Heart right ventricle (tissue), 16 donors: ENCODE measurements at regions not wholly inside any gene's neighbourhood (a gene's known extent, or its start where the extent isn't known, plus 50 kb on each side); places are given as distances from the start of the nearest gene placed in this dataset.

Experiments
- ATAC-seq, 8 donors: fragments of 200-7000 bp; cut with Tn5 transposase; one replicate each; pipeline ENCODE4 v1.9.1; 2020; ENCODE audit warnings: mild to moderate bottlenecking in 8 of 8, moderate library complexity in 8 of 8, moderate number of reproducible peaks in 1 of 8
- DNase-seq, 2 donors: peaks; one replicate each; pipeline ENCODE4 v3.0.0-alpha.2; 2020
- H3K27ac ChIP-seq, 10 donors: fragments of 200-600 bp; sonication (generic) in 2 of 10; one replicate each; pipeline versions ENCODE4 v1.5.0 to v1.8.0; 2020 to 2022; ENCODE audit warnings: mild to moderate bottlenecking in 3 of 10
- H3K27me3 ChIP-seq, 7 donors: fragments of 200-600 bp; one replicate each; pipeline ENCODE4 v1.8.0; 2021 to 2022; ENCODE audit warnings: mild to moderate bottlenecking in 2 of 7
- H3K36me3 ChIP-seq, 9 donors: fragments of 200-600 bp; sonication (generic) in 1 of 9; one replicate each; pipeline versions ENCODE4 v1.5.0 to v1.8.0; 2020 to 2022; ENCODE audit warnings: mild to moderate bottlenecking in 2 of 9
- H3K4me1 ChIP-seq, 9 donors: fragments of 200-600 bp; sonication (generic) in 1 of 9; one replicate each; pipeline versions ENCODE4 v1.5.0 to v1.8.0; 2020 to 2022; ENCODE audit warnings: mild to moderate bottlenecking in 4 of 9
- H3K4me3 ChIP-seq, 10 donors: fragments of 200-600 bp; sonication (generic) in 2 of 10; one replicate each; pipeline versions ENCODE4 v1.5.0 to v1.8.0; 2020 to 2022; ENCODE audit warnings: mild to moderate bottlenecking in 7 of 10, moderate library complexity in 2 of 10
- H3K9me3 ChIP-seq, 11 donors: fragments of 200-600 bp in 10 of 11; sonication (generic) in 2 of 11; one replicate each; pipeline versions ENCODE4 v1.5.0 to v1.8.0; 2013 to 2022; ENCODE audit warnings: mild to moderate bottlenecking in 2 of 11, control low read depth in 1 of 11, moderate library complexity in 1 of 11
- WGBS, 2 donors: extraction: QIAGEN DNeasy Blood & Tissue Kit; methylation state at CpG; one replicate each; pipeline ENCODE4 v1.1.7; 2013; ENCODE audit warnings: inconsistent platforms in 1 of 2; 5-methylcytosine and 5-hydroxymethylcytosine counted together
- intact Hi-C, 10 donors: fragments of 100-400 bp; cut with DNase I; formaldehyde crosslinking; loops; one replicate each; pipeline versions ENCODE4 v1.11.1 to v1.14.2; 2022
- TF ChIP-seq, protein P1 (sequence below), 9 donors: fragments of 200-600 bp; sonication (generic) in 2 of 9; IDR thresholded peaks; one replicate each; pipeline versions ENCODE4 v1.5.0 to v1.8.0; 2021 to 2022; ENCODE audit warnings: antibody characterized with exemption in 9 of 9, mild to moderate bottlenecking in 5 of 9, moderate library complexity in 1 of 9
- donor health status: Arrhythmogenic right ventricular cardiomyopathy.
- donor health status: ischemic (EF 13 %, LVEDD 7.1; RV severe dilation, severe dysfunction).
- donor health status: healthy with polysubstance abuse.
- donor health status: DM: no; HTN: yes; CAD: no.
- donor health status: DM: no; HTN: no; CAD: no.
- donor health status: ischemic (EF 25% LVEDD 6.9; RV normal size, moderate dysfunction).
- donor health status: ischemic (EF 25% LVEDD 5.7; RV mildly dilated, moderate dysfunction).
- donor health status: healthy.
- donor health status: DM: yes; HTN: yes; CAD: no.
- donor health status: Ischemic cardiomyopathy.
- donor health status: ischemic (EF 35%, LVEDD 5.7; RV mildly dilated, moderate dysfunction).
- donor health status: nonischemic (EF 11% LVEDD 7.7; RV severe dilation, severe dysfunction).
- donor health status: DM: yes; HTN: yes; CAD: no.
- donor health status: PGD.
- donor health status: ischemic (EF 29% LVEDD 5.4; RV normal size, mild dysfunction).
- donor health status: nonischemic (EF 23%, LVEDD 6.1; RV moderate dilation, normal function).

DNA sequence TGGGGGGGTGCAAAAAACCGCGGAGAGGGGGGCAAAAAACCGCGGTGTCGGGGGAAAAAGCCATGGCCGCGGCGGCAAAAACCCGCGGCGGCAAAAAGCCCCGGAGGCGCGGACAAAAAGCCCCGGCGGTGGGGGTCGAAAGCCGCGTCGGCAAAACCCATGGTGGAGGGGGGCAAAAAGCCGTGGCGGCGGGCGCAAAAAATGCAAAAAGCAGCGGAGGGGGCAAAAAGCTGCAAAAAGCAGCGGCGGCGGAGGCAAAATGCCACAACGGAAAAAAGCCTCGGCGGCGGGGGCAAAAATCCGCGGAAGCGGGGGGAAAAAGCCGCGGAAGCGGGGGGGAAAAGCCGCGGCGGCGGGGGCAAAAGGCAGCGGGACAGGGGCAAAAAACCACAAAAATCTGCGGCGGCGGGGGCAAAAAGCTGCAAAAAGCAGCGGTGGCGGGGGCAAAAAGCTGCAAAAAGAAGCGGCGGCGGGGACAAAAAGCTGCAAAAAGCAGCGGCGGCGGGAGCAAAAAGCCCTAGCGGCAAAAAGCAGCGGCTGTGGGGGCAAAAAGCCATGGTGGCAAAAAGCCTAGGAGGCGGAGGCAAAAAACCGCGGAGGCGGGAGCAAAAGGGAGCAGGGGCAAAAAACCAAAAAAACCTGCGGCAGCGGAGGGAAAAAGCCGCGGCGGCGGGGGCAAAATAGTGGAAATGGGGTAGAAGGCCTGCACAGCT is 418.9 kb downstream of the ZNF716 start:
- H3K9me3 ChIP-seq = no peaks in the 10 kb centered on the region
- ATAC-seq = no peak
- H3K4me1 ChIP-seq = peaks cover 0 to 6% (median 0%) of the 10 kb centered on the region in 9 donors
- DNase-seq = no peak
- H3K36me3 ChIP-seq = no peaks in the 10 kb centered on the region
- peak overlapping the region; percentile 14 to 49 (median 37) for H3K4me3 ChIP-seq
- no peak overlapping the region for H3K27ac ChIP-seq
- peaks cover 0 to 69% (median 30%) of the 10 kb centered on the region in 7 donors for H3K27me3 ChIP-seq
- 8 to 29% methylated on average over 66 of the region's 66 CpGs for WGBS, 2 donors
- TF ChIP-seq, protein P1, sequence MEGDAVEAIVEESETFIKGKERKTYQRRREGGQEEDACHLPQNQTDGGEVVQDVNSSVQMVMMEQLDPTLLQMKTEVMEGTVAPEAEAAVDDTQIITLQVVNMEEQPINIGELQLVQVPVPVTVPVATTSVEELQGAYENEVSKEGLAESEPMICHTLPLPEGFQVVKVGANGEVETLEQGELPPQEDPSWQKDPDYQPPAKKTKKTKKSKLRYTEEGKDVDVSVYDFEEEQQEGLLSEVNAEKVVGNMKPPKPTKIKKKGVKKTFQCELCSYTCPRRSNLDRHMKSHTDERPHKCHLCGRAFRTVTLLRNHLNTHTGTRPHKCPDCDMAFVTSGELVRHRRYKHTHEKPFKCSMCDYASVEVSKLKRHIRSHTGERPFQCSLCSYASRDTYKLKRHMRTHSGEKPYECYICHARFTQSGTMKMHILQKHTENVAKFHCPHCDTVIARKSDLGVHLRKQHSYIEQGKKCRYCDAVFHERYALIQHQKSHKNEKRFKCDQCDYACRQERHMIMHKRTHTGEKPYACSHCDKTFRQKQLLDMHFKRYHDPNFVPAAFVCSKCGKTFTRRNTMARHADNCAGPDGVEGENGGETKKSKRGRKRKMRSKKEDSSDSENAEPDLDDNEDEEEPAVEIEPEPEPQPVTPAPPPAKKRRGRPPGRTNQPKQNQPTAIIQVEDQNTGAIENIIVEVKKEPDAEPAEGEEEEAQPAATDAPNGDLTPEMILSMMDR (IDR thresholded peaks at IDR 0.05) = no peak
- intact Hi-C loops = no loop called here
